Epithelial cell of proximal tubule (primary cell): ENCODE measurements at regions not wholly inside any gene's neighbourhood (a gene's known extent, or its start where the extent isn't known, plus 50 kb on each side); places are given as distances from the start of the nearest gene placed in this dataset.

Experiments used
- DNase-seq: peaks from one replicate; pipeline ENCODE4 v3.0.0-alpha.2; 2011; ENCODE audit warnings: low read depth
- H3K4me3 ChIP-seq: 2 replicates; pipeline ENCODE4 v1.5.1; 2011; ENCODE audit warnings: low read depth, mild to moderate bottlenecking, low read length
- CTCF ChIP-seq: conservative IDR thresholded peaks from 2 replicates; pipeline ENCODE4 v1.5.1; 2012; ENCODE audit warnings: low read depth, mild to moderate bottlenecking, low read length

- H3K4me3 ChIP-seq = no peak overlapping the region
- DNase-seq = no peak
- TF ChIP-seq CTCF = no peak
Measured at GRCh38 chr12:131589221-131589897, 121.5 kb upstream of the SFSWAP start.

GRCh38 chr12:131589966-131590365 is 120.9 kb upstream of the SFSWAP start:
- no peak for DNase-seq
- H3K4me3 ChIP-seq = no peak overlapping the region
- TF ChIP-seq CTCF = no peak

- no peak for DNase-seq
- TF ChIP-seq CTCF = no peak
- no peak overlapping the region for H3K4me3 ChIP-seq
Measured at GRCh38 chr12:131591136-131591535, 119.8 kb upstream of the SFSWAP start.

GRCh38 chr12:131591714-131592709 is 118.9 kb upstream of the SFSWAP start:
- H3K4me3 ChIP-seq = no peak overlapping the region
- DNase-seq = no peak
- no peak for TF ChIP-seq CTCF

- no peak for TF ChIP-seq CTCF
- no peak for DNase-seq
- no peak overlapping the region for H3K4me3 ChIP-seq
Measured at GRCh38 chr12:131592972-131593371, 117.9 kb upstream of the SFSWAP start.

GRCh38 chr12:131593406-131593805 is 117.5 kb upstream of the SFSWAP start:
- no peak for DNase-seq
- TF ChIP-seq CTCF = no peak
- no peak overlapping the region for H3K4me3 ChIP-seq
